GM12872 (cell line): ENCODE measurements at regions not wholly inside any gene's neighbourhood (a gene's known extent, or its start where the extent isn't known, plus 50 kb on each side); places are given as distances from the start of the nearest gene placed in this dataset.

Experiments used
- CTCF ChIP-seq: IDR thresholded peaks from 3 replicates; pipeline ENCODE4 v1.5.1; 2011; ENCODE audit warnings: low read depth, mild to moderate bottlenecking, low read length, moderate library complexity; ENCODE audit not compliant: insufficient read depth

DNA sequence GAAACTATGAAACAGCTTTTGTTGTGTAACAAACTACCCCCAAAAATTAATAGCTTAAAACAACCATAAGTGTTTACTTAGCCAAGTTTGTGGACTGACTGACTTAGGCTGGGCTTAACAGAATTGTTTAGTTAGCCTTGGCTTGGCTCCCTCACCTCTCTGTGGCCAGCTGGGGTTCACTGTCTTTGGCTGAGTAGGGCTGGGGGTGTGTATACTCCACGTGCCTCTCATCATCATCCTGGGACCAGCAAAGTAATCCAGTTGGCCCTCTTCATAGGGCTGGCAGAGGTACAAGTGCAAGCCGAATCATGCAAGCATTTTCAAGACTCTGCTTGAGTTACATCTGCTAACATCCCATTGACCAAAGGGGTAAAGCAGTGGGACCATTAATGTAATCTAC lies 252.3 kb downstream of the BRINP2 start:
- TF ChIP-seq CTCF = no peak

DNA sequence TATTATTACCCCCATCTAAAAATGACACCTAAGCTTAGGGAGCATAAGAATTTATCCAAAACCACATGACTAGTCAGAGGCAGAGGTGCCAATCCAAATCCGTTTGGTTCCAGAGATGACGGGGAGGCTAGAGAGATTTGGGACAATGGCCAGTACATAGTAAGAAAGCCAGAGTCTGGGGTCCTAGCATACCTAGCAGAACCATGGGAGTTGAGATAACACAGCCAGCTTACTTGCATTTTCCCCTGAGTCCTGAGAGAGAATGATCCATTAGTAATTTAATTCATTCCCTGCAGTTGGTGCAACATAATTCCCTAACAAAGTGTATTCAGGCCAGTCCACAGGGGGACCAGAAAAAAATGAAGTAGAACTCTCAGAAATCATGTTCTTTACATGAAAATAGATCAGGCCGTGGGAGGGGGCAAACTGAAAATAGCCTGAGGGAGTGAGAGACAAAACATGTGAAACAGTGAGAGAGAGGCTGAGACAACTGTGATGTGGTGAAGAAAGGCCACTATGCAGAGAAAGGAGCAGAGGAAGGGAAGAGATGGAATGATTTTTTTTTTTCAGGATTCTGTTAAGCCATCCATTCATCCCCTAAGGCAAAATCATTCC lies 243.3 kb downstream of the BRINP2 start:
- no peak for TF ChIP-seq CTCF

DNA sequence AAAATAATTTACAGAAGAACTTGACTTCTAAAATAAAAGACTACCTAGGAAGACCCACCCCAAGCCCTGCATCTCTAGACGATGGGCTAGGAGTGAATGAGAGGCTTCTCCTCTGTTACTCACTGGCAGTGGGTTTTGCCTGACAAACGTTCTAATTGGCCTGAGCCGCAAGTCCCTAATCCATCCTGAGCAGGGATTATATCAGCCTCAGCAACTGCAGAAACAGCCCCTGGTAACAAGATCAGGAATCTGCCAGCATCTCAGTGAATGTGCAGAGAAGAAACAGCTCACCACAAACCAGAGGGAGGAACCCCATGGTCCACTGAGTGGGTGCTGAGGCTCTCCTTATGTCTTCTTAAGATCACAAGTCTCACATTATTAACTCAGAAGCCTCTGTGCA lies 240.6 kb downstream of the BRINP2 start:
- no peak for TF ChIP-seq CTCF

GRCh38 chr1:177410179-177410766 lies 239.5 kb downstream of the BRINP2 start:
- no peak for TF ChIP-seq CTCF

- no peak for TF ChIP-seq CTCF
Measured at GRCh38 chr1:177392336-177392735, 221.6 kb downstream of the BRINP2 start.

GRCh38 chr1:177385760-177386698 lies 215.3 kb downstream of the BRINP2 start:
- no peak for TF ChIP-seq CTCF

- TF ChIP-seq CTCF = no peak
Measured at GRCh38 chr1:177384461-177384860, 213.7 kb downstream of the BRINP2 start.
